Mesenteric fat pad (tissue), 1 donor: ENCODE measurements at regions not wholly inside any gene's neighbourhood (a gene's known extent, or its start where the extent isn't known, plus 50 kb on each side); places are given as distances from the start of the nearest gene placed in this dataset.
"Not testable (repeated sequence)": the region's sequence is repeated elsewhere in the genome, so short reads cannot be mapped to it uniquely, and the experiment has no call there.

Source experiments
- DNase-seq: peaks from one replicate; pipeline ENCODE4 v3.0.0-alpha.2; 2020; ENCODE audit warnings: low spot score
- donor health status: DM: yes; HTN: yes; CAD: no.

GRCh38 chr10:131363416-131363815, 51.9 kb upstream of the TCERG1L start:
- no peak for DNase-seq

GRCh38 chr10:131371571-131371970, 60.0 kb upstream of the TCERG1L start:
- DNase-seq = no peak

- no peak for DNase-seq
Measured at GRCh38 chr10:131381576-131381975, 70.1 kb upstream of the TCERG1L start.

- not testable (repeated sequence) for DNase-seq
Measured at GRCh38 chr10:131385161-131385872, 73.8 kb upstream of the TCERG1L start.

GRCh38 chr10:131387018-131387529, 75.6 kb upstream of the TCERG1L start:
- DNase-seq = no peak

DNA sequence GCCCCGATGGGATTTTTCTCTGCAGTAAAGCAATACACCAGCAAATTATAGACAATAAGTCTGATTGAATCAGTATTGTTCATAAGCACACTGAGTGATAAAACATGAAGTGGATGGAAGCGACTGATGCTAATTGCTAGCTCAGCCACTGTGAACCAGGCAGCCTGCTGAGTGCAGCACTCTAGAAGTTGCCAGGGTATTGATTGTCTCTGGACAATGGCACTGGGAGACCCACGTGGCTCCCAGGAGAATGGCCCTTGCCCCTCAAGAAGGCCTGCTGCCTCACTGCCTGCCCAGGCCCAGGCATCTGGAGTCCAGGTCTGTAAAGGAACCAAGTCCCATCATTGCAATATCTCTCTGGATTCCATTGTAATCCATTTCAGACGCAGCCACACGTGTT, 80.4 kb upstream of the TCERG1L start:
- no peak for DNase-seq

GRCh38 chr10:131396121-131397050, 84.9 kb upstream of the TCERG1L start:
- DNase-seq = no peak

GRCh38 chr10:131398166-131398565, 86.6 kb upstream of the TCERG1L start:
- DNase-seq = no peak

- no peak for DNase-seq
Measured at GRCh38 chr10:131399981-131400380, 88.5 kb upstream of the TCERG1L start.

- no peak for DNase-seq
Measured at GRCh38 chr10:131400513-131400912, 89.0 kb upstream of the TCERG1L start.

DNA sequence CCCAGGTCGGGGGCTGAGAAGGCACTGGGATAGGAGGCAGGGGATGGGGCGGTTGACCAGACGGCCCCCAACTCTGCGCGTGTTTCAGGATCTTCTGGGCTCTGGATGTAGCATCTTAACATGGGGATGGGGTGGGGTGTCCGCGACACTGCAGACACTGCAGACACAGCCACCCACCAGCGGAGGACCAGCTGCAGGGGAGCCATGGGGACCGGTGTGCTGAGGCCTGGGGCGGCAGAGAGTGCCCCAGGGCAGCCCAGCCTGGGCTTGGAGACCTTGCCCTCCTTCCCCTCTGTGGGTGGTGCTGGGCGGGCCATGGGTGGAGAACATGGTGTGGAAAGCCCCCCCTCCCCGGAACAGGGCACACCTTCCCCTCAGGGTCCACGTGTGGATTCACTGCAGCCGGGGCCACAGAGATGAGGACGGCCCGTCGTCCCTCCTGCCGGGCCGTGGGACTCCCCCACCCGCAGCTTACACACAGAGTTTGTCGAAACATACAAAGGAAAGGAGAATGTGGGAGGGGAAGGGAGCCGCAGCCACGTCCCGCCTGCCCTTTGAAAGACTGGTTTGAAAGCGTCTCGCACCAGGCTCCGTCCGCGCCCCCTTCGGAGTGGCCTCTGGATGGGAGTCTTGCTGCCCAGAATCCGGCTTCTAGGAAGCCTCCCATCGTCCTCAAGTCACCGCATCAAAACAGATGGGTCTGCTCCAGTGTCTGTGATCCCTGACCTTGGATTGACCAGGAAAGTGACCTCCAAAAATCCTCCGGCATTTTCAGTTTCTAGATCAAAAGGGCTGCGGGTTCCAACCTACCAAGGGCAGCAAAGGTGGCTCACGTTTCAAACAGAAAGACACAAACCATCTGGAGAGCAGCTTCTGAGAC, 91.5 kb upstream of the TCERG1L start:
- DNase-seq = no peak

- no peak for DNase-seq
Measured at GRCh38 chr10:131403936-131404335, 92.4 kb upstream of the TCERG1L start.

DNA sequence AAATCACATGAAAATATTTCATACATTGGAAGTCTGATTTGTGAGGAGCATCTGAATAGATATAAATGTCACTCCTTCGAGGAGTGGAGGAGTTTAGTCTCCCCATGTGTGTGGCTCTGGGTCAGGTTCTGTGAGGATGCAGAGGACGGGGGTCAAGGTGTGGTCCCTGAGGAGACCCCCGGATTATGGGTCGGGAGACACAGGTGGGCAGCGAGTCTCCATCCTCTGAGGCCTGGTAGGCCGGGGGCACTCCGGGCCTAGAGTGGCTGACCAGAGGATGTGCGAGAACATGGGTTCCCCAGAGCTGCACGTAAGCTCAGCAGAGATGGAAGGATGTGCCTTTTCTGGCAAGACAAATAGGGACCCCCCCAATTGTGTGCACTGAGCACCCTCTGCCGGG, 93.4 kb upstream of the TCERG1L start:
- no peak for DNase-seq

DNA sequence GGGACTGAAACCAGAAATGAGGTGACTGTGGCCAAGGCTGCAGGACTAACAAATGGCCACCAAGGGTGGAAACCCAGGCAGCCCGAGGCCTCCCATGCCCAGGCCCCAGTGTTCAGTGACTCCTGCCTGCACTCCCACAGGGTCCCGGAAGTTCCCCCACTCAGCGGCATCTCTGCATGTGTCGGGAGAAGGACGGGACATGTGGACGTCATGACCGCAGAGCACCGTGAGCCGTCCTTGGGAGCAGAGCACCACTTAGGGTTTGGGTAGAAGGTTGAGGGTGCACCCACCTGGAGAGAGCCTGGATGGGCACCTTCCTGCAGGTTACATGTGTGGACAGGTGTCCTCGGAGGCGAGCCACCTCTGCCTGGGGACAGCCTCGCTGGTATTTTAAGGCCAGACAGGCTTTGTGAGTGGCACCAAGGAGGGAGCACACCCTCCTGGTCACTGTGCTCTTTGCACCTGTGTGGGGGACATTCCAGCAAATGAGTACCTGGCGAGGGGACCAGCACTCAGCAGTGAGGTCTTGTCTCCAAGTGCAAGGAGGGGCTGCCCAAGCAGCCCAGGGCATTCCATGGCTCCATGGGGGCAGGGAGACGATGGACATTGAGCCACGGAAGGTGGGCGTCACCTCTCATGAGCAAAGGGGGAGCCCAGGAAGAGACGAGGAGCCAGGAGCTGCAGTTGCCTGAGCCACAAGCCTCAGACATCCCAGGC, 95.3 kb upstream of the TCERG1L start:
- DNase-seq = no peak

DNA sequence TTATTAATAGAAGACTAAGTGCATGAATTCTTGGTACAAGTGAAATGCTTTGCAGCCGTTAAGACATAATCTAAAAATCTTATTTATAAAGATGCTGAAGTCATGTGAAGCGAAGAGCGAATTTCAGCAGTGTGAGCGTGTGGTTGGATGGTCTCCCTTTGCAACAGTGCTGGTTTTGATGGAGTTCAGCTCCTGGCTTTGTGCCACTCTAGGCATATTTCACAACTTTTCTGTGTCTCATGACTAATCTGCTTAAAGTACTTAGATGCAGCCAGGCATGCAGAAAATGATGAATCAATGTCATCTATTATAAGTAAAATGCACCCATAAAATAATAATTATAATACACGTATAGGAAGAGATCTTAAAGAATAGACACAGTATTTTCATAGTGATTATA, 107.2 kb upstream of the TCERG1L start:
- no peak for DNase-seq

GRCh38 chr10:131419797-131420196, 108.3 kb upstream of the TCERG1L start:
- DNase-seq = no peak

DNA sequence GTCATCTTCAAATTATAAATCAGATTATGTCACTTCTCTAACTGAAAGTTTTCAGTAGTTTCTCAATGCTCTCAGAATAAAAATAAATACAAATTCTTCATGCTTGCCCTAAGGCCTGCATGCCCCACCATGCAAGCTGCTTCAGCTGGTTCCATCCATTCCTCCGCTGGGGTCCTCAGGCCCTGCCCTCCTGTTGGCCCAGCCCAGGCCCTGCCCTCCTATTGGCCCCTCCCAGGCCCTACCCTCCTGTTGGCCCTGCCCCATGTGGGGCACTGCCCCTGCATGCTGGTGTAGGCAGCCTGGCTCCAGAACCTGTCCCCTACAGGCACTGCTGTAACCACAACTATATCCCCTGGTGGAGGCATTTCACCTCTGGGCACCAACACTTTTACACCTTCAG, 109.3 kb upstream of the TCERG1L start:
- no peak for DNase-seq

DNA sequence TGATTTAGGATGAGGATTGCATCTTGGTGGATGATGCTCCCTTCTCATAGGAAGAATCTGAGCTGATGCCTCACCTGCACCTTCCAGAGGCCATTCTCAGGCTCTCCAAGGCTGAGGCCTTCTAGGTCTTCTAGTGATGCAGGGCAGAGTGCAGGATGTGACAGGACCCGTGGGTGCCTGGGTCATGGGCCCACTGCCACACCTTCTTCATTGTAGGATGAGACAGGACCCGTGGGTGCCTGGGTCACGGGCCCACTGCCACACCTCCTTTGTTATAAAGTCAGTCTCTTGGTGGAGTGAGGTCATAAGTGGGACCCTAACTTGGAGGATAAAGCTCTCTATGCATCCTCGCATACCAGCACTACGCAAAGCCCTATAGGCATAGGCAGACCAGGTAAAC, 109.9 kb upstream of the TCERG1L start:
- DNase-seq = no peak

GRCh38 chr10:131422731-131423130, 111.2 kb upstream of the TCERG1L start:
- DNase-seq = no peak

- no peak for DNase-seq
Measured at GRCh38 chr10:131424053-131424452, 112.5 kb upstream of the TCERG1L start.
